ENCODE measurements at regions not wholly inside any gene's neighbourhood (a gene's known extent, or its start where the extent isn't known, plus 50 kb on each side); places are given as distances from the start of the nearest gene placed in this dataset.

GRCh38 chr4:45121426-45121975 lies 395.1 kb upstream of the GNPDA2 start:
- Mint-ChIP-seq H3K4me3 (no peak overlapping the region), H3K36me3 (ENCODE audit: low read depth) (no peaks in the 10 kb centered on the region), H3K4me1 (ENCODE audit: low read depth) (no peaks in the 10 kb centered on the region), H3K9me3 (no peaks in the 10 kb centered on the region), H3K27ac (no peak overlapping the region), H3K27me3 (ENCODE audit: low read depth) (no peaks in the 10 kb centered on the region)
- DNase-seq (ENCODE audit: low spot score) = no peak

GRCh38 chr4:45120163-45120562 lies 393.8 kb upstream of the GNPDA2 start:
- no peaks in the 10 kb centered on the region for H3K9me3 Mint-ChIP-seq
- H3K4me3 Mint-ChIP-seq = no peak overlapping the region
- DNase-seq (ENCODE audit: low spot score) = no peak

GRCh38 chr4:45119376-45119775 lies 393.0 kb upstream of the GNPDA2 start:
- no peaks in the 10 kb centered on the region for H3K27me3 Mint-ChIP-seq (ENCODE audit: low read depth)
- H3K4me3 Mint-ChIP-seq = no peak overlapping the region
- DNase-seq (ENCODE audit: low spot score) = no peak
- no peak overlapping the region for H3K27ac Mint-ChIP-seq
- no peaks in the 10 kb centered on the region for H3K4me1 Mint-ChIP-seq (ENCODE audit: low read depth)
- no peaks in the 10 kb centered on the region for H3K9me3 Mint-ChIP-seq
- H3K36me3 Mint-ChIP-seq (ENCODE audit: low read depth) = no peaks in the 10 kb centered on the region

More at GRCh38 chr4:45120163-45120562, 393.8 kb upstream of the GNPDA2 start:
- no peak overlapping the region for H3K27ac Mint-ChIP-seq
- H3K4me1 Mint-ChIP-seq (ENCODE audit: low read depth) = no peaks in the 10 kb centered on the region
- H3K27me3 Mint-ChIP-seq (ENCODE audit: low read depth) = no peaks in the 10 kb centered on the region
- no peaks in the 10 kb centered on the region for H3K36me3 Mint-ChIP-seq (ENCODE audit: low read depth)

GRCh38 chr4:45102716-45103115 lies 376.4 kb upstream of the GNPDA2 start:
- Mint-ChIP-seq H3K4me1 (ENCODE audit: low read depth) (no peaks in the 10 kb centered on the region), H3K9me3 (peaks cover 19% of the 10 kb centered on the region), H3K27me3 (ENCODE audit: low read depth) (no peaks in the 10 kb centered on the region), H3K4me3 (no peak overlapping the region), H3K36me3 (ENCODE audit: low read depth) (no peaks in the 10 kb centered on the region), H3K27ac (no peak overlapping the region)
- DNase-seq (ENCODE audit: low spot score) = no peak

- H3K4me3 Mint-ChIP-seq = no peak overlapping the region
- no peak overlapping the region for H3K27ac Mint-ChIP-seq
- no peaks in the 10 kb centered on the region for H3K36me3 Mint-ChIP-seq (ENCODE audit: low read depth)
- H3K4me1 Mint-ChIP-seq (ENCODE audit: low read depth) = no peaks in the 10 kb centered on the region
- no peak for DNase-seq (ENCODE audit: low spot score)
- H3K27me3 Mint-ChIP-seq (ENCODE audit: low read depth) = no peaks in the 10 kb centered on the region
- peaks cover 22% of the 10 kb centered on the region for H3K9me3 Mint-ChIP-seq
Measured at GRCh38 chr4:45100956-45101818, 374.8 kb upstream of the GNPDA2 start.

- Mint-ChIP-seq H3K9me3 (peaks cover 31% of the 10 kb centered on the region), H3K36me3 (ENCODE audit: low read depth) (no peaks in the 10 kb centered on the region), H3K27me3 (ENCODE audit: low read depth) (no peaks in the 10 kb centered on the region), H3K4me1 (ENCODE audit: low read depth) (no peaks in the 10 kb centered on the region), H3K27ac (no peak overlapping the region), H3K4me3 (no peak overlapping the region)
- DNase-seq (ENCODE audit: low spot score) = no peak
Measured at GRCh38 chr4:45099471-45099870, 373.1 kb upstream of the GNPDA2 start.

GRCh38 chr4:45094684-45095083 lies 368.3 kb upstream of the GNPDA2 start:
- no peak for DNase-seq (ENCODE audit: low spot score)
- Mint-ChIP-seq H3K4me3 (no peak overlapping the region), H3K27ac (no peak overlapping the region), H3K27me3 (ENCODE audit: low read depth) (no peaks in the 10 kb centered on the region), H3K4me1 (ENCODE audit: low read depth) (no peaks in the 10 kb centered on the region), H3K9me3 (peaks cover 45% of the 10 kb centered on the region), H3K36me3 (ENCODE audit: low read depth) (no peaks in the 10 kb centered on the region)

GRCh38 chr4:45082101-45082500 lies 355.7 kb upstream of the GNPDA2 start:
- H3K36me3 Mint-ChIP-seq (ENCODE audit: low read depth) = no peaks in the 10 kb centered on the region
- no peaks in the 10 kb centered on the region for H3K4me1 Mint-ChIP-seq (ENCODE audit: low read depth)
- H3K27me3 Mint-ChIP-seq (ENCODE audit: low read depth) = no peaks in the 10 kb centered on the region
- no peak overlapping the region for H3K27ac Mint-ChIP-seq
- peaks cover 30% of the 10 kb centered on the region for H3K9me3 Mint-ChIP-seq
- no peak overlapping the region for H3K4me3 Mint-ChIP-seq
- no peak for DNase-seq (ENCODE audit: low spot score)

- Mint-ChIP-seq H3K4me3 (no peak overlapping the region), H3K4me1 (ENCODE audit: low read depth) (no peaks in the 10 kb centered on the region), H3K27ac (no peak overlapping the region), H3K9me3 (peaks cover 33% of the 10 kb centered on the region), H3K27me3 (ENCODE audit: low read depth) (no peaks in the 10 kb centered on the region), H3K36me3 (ENCODE audit: low read depth) (no peaks in the 10 kb centered on the region)
- no peak for DNase-seq (ENCODE audit: low spot score)
Measured at GRCh38 chr4:45079616-45080015, 353.3 kb upstream of the GNPDA2 start.

GRCh38 chr4:45078201-45078600 lies 351.8 kb upstream of the GNPDA2 start:
- no peak overlapping the region for H3K4me3 Mint-ChIP-seq
- no peaks in the 10 kb centered on the region for H3K4me1 Mint-ChIP-seq (ENCODE audit: low read depth)
- no peaks in the 10 kb centered on the region for H3K27me3 Mint-ChIP-seq (ENCODE audit: low read depth)
- DNase-seq (ENCODE audit: low spot score) = no peak
- no peak overlapping the region for H3K27ac Mint-ChIP-seq
- peaks cover 29% of the 10 kb centered on the region for H3K9me3 Mint-ChIP-seq
- no peaks in the 10 kb centered on the region for H3K36me3 Mint-ChIP-seq (ENCODE audit: low read depth)

- Mint-ChIP-seq H3K4me1 (ENCODE audit: low read depth) (no peaks in the 10 kb centered on the region), H3K27ac (no peak overlapping the region), H3K4me3 (no peak overlapping the region), H3K36me3 (ENCODE audit: low read depth) (no peaks in the 10 kb centered on the region), H3K9me3 (peaks cover 12% of the 10 kb centered on the region), H3K27me3 (ENCODE audit: low read depth) (no peaks in the 10 kb centered on the region)
- DNase-seq (ENCODE audit: low spot score) = no peak
Measured at GRCh38 chr4:45072981-45073380, 346.6 kb upstream of the GNPDA2 start.

GRCh38 chr4:45064741-45065140 lies 338.4 kb upstream of the GNPDA2 start:
- no peaks in the 10 kb centered on the region for H3K27me3 Mint-ChIP-seq (ENCODE audit: low read depth)
- peaks cover 31% of the 10 kb centered on the region for H3K9me3 Mint-ChIP-seq
- no peak for DNase-seq (ENCODE audit: low spot score)
- H3K4me1 Mint-ChIP-seq (ENCODE audit: low read depth) = no peaks in the 10 kb centered on the region
- H3K4me3 Mint-ChIP-seq = no peak overlapping the region
- H3K27ac Mint-ChIP-seq = no peak overlapping the region
- no peaks in the 10 kb centered on the region for H3K36me3 Mint-ChIP-seq (ENCODE audit: low read depth)

GRCh38 chr4:45063696-45064095 lies 337.3 kb upstream of the GNPDA2 start:
- Mint-ChIP-seq H3K9me3 (peaks cover 26% of the 10 kb centered on the region), H3K27ac (no peak overlapping the region), H3K4me1 (ENCODE audit: low read depth) (no peaks in the 10 kb centered on the region), H3K4me3 (no peak overlapping the region), H3K27me3 (ENCODE audit: low read depth) (no peaks in the 10 kb centered on the region), H3K36me3 (ENCODE audit: low read depth) (no peaks in the 10 kb centered on the region)
- no peak for DNase-seq (ENCODE audit: low spot score)

- Mint-ChIP-seq H3K36me3 (ENCODE audit: low read depth) (no peaks in the 10 kb centered on the region), H3K4me1 (ENCODE audit: low read depth) (no peaks in the 10 kb centered on the region), H3K9me3 (peaks cover 30% of the 10 kb centered on the region), H3K27ac (no peak overlapping the region), H3K4me3 (no peak overlapping the region), H3K27me3 (ENCODE audit: low read depth) (no peaks in the 10 kb centered on the region)
- DNase-seq (ENCODE audit: low spot score) = no peak
Measured at GRCh38 chr4:45062935-45063545, 336.7 kb upstream of the GNPDA2 start.

Data from T-helper 2 cell treated with Interferon-gamma antibody and Interleukin-4, amounts not matched to agents 5 μg/mL and 100 μg/mL, for 36 hours (primary cell).